ENCODE measurements at regions not wholly inside any gene's neighbourhood (a gene's known extent, or its start where the extent isn't known, plus 50 kb on each side); places are given as distances from the start of the nearest gene placed in this dataset.

DNA sequence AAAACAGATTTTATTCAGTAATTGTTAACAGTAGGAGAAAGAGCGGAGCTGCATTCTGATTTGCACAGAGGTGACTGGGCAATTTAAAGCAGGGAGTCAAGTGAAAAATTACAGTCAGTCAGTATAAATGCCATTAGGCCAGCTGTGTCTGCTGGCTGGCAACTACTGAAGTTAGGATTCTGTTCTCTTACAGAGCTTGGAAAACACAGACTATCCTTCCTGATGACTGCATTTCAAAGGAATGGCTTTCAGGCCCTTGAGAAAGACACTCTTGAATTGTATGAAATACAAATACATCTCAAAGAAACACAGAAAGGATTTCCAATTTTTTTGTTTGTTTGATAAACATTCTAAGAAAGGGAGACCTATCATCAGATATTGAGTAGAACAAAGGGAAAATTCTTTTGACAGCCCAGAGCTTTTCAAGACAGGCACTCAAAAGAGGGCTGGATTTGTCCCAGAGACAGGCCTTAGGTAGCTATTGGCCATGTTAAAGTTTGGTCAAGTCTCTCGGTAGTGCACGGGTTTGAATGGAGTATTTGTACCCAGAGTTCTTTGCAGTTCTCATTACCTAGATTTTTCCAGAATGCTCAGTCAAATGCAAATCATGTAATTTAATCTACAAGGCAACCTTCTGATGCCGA is 551.2 kb upstream of the CCDC54 start:
- no peak for TF ChIP-seq EZH2 (IDR thresholded peaks at IDR 0.05)
- TF ChIP-seq CTCF (IDR thresholded peaks at IDR 0.05) = no peak

All from neural progenitor cell (in vitro differentiated cells).